TTC549 (cell line): ENCODE measurements at regions not wholly inside any gene's neighbourhood (a gene's known extent, or its start where the extent isn't known, plus 50 kb on each side); places are given as distances from the start of the nearest gene placed in this dataset.

Source experiments
- FAIRE-seq: peaks from 2 replicates; lab custom pipeline; 2012; peaks lifted over from hg19 to GRCh38; lab: Jason Lieb, UNC

DNA sequence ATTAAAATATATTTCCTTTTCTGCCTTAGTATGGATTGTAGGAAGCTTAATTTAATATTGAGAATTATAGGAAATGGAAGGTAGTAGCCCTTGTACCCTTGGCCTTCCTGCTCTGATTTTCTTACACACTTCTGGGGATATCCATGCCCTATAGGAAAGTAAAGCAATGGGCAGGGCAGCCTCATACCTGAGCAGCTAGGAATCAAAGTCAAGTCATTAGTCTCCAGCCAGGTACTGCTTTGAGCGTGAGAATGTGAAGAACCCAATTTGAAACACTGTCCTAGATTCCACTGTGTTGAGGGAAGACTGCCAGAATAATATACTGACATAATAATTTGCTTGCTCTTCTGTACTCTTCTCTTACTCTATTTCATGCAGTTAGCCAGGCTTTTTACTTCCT, 51.0 kb upstream of the L3MBTL3 start:
- FAIRE-seq = no peak

DNA sequence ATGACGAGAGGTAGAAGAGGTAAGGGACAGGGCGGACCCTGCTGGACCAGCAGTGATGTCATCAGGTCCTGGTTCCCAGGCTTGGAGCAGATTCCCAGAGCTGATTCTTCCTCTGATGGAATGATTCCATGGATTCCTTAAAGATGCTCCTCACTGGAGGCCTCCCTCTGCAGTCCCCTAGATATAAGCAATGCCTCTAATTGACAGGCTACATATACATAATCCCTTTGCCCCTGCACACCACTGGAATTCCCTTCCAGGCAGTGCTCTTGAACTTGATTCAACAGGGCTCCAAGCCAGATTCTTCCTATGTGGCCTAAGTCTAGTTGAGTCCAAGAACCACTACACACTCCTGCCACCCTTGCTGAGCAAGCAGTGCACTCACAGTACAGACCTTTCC, 52.3 kb upstream of the L3MBTL3 start:
- no peak for FAIRE-seq

DNA sequence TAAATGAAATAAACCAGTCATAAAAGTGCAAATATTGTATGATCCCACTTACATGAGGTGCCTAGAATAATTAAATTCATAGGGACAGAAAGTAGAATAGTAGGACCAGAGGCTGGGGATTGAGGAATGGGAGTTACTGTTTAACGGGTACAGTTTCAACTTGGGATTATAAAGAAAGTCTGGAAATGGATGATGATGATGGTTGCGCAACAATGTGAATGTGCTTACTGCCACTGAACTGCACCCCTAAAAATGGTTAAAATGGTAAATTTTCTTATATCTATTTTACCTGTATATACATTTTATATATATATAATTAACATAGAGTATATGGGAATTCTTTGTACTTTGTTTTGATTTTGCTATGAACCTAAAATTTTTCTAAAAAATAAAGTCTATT, 53.3 kb upstream of the L3MBTL3 start:
- no peak for FAIRE-seq

DNA sequence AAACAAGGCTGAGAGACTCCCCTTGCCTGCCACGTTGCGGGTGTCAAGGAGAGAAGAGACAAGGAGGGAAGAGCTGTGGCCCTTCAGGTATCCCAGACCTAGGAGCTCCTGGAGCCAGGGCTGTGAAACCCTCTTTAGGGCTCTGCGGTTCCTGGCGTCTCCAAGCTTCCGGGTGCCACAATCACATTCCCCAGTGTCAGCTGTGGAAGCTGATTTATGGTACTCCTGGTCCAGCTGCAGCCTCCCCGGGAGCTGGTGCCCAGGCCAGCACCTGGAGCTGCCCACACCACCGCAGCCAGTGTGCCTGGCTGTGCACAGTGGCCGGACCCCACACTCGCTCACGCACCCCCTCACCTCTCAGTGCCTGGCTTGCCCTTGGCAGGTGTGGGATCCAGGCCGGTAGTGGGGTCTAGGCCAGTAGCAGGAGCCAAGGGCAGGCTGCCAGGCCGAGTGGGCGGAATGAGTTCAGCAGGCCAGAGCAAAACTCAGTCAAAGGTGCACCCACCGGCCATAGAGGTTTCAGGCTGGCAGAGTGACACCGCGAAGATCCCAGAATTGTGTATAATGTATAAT, 58.9 kb upstream of the L3MBTL3 start:
- FAIRE-seq = no peak

DNA sequence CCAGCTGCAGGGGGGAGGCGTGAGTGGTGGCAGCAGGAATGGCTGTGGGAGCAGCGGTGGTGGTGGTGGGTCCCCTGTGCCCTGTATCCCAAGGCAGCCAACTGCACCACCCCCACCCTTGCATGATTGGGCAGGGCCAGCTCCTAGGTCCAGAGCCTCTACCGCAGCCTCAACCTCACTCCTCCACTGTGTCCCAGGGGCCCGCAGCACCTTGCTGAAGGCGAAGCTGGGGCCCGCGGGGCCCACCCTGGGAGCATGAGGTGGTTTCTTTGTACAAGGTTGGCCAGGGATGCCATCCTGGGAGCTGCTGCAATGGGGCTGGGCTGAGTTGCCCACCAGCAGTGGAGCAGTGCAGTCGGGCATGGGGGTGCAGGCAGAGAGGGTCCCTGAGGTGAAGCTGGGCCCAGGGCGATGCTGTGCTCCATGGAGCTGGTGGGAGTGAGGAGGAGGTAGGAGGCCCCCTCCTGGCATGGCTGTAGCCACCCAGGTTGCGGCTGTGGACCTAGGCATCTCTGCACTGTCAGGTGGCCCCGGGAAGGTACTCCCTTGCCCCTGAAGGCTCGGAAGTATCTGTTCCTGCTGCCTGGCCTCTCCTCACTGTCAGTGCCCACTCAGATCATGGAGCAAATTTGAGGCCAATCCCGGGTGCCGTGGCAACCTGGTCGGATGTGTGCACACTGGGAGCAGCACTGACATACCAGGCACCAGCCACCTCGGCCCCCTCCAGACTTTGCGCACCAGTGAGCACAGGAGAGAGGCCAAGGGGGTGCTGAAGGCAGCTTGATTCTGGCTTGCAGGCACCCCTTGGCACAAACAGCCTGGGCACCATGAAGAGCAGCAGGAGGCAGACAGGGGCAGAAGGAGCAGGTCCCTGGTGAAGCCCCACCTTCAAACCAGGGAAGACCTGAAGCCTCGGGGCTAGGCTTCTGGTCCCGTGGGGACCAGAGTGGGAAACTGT, 60.2 kb upstream of the L3MBTL3 start:
- no peak for FAIRE-seq

DNA sequence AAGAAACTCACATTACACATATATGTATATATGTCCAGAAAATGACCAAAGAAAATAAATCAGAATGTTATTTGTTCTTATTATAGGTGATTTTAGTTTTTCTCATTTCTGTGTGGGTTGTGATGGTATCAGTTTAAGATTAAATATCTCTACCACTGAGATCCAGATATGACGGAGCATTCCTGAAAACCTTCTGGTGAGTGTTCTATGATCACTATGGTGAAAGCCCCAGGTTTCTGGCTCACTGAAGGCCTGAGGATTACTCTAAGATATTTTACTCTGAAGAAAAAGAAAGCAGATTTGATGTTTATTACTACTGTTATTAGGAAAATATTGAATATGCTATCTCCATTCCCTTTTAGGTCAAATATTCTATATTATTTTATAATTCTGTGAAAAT, 62.8 kb upstream of the L3MBTL3 start:
- no peak for FAIRE-seq

DNA sequence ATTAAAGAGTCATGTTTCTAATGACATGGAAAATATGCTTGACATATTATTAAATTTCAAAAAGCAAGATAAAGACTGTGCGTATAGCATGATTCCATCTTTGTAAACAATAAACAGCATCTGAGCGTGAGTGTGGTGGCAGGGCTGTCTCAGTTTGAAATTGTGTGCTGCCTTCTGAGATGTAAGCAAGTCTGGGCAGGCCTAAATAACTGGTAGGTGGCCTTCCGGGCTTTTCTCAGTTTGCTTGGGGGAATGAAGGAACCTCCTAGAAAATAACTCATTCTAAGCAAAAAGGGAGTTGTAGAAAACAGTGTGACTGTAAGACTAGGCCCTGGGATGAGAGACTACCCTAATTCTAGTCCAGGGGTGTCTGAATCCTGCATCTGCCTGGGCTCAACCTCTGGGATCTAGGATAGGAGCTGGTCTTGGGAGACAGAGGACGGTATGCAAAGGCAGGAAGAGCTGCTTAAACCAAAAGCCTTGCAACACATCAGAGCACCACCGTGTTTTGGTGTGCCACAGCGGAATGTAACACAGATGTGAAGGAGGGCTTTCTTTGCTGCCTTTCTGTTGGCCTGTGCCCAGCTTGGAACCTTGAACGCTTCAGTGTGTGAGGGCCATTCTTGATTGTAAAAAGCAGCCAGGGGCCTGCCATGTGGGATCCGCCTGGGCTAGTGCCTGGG, 63.5 kb upstream of the L3MBTL3 start:
- no peak for FAIRE-seq

DNA sequence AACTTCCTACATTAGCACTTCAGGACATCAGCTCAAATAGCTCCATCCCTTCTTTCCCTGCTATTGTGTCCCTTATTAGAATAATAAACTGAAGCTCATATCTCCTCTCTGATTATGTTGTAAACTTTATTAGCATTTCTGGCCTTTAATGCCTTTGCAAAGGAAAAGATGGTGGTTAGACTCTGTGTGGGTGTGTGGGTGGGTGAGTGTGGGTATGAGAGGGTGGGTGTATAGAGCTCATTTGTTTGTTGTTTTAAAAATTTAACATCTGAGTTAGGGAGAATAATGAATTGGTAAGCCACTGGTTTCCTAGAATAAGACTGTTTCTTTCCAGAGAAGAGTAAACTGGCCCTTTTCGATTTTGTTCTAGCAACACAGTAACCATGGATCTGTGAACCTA, 70.6 kb upstream of the L3MBTL3 start:
- no peak for FAIRE-seq

DNA sequence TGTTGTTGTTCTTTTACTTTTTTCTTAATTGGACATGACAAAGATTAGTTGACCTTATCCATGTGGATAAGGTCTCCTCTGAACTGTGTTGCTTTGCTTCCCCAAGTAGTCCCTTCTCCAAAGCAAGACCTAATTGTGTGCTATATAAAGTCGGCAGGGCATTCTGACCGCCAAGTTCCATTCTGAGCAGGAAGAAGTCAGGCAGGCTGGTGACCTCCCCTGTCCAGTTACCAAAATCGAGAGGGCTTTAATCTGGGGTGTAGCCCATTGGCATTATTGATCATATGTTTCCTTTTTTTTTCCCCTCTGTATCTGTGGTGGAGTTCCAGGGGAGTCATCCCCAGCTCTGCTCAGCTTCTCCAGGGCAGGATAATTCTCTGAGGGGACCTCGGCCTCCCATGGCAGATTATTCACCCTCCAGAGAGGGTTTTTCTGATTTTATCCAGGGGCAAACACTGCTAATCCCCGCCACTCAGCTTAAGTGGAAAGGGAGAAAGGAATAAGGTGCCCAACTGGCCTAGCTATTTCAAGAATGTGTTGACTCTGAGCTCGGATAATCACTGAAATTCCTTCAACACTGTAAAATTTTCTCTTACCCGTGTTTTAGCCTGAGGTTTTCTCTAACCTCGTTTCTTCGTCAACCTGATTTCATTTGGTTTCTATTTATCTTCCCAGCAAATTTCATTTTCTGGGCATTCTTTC, 71.8 kb upstream of the L3MBTL3 start:
- no peak for FAIRE-seq

DNA sequence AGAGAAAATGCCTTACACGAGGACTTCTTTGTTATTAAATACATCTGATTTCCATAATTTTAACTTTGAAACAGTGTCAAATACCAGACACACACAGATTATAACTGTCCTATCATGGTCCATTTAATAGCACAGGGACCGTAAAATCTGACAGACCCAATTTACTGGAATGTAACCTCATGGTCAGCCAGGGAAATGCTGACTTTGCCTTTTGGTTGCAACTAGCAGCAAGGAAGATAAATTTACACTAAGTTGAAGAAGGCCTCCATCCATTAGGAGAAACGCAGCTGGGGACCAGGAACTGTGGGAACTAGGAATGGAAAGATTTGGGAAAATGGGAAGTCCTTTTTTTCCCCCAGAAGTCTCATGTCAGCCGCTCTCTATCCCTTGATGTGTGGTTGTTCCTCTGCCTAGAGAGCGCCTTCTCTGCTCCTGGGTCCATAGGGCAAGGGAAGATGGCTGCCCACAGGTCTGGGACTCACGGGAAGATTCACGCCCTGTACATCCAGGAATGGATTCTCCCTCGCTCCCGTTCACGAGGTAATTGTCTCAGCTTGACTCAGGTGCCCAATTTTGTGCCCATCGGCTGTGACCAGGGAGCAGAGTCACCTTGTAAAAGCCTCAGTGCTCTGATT, 74.6 kb upstream of the L3MBTL3 start:
- FAIRE-seq = no peak

DNA sequence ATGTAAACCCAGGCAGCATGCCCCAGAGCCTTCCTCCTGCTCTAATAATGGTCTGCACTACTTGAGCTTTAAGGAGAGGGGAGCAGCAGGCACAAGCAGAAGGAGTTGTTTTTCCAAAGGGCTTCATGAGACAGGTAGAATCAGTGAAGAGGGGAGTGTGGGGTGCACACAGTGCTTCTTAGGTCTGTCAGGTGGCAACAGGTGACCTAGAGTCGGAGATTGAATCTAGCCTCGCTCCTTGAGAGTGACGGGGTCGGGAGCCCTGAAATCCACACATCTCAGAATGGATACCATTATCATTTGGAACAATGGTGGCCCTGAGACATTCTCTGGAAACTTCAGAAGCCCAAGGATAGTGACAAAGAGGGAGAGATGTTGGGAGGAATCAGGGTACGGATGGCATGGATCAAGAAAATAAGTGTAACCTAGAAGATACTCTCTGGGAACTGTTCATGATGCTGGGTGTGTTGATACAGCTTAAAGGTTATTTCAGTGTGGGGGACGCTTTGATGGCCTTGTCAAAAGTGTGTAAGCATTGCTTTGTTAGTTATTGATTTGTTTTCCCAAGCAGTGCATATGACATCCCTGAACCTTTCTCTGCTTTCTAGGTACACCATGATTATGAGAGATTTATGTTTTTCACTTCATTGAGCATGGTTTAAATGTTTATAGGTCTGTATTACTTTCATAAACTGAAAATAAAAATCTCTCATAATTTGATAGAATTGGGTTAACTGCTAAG, 77.8 kb upstream of the L3MBTL3 start:
- FAIRE-seq = no peak

DNA sequence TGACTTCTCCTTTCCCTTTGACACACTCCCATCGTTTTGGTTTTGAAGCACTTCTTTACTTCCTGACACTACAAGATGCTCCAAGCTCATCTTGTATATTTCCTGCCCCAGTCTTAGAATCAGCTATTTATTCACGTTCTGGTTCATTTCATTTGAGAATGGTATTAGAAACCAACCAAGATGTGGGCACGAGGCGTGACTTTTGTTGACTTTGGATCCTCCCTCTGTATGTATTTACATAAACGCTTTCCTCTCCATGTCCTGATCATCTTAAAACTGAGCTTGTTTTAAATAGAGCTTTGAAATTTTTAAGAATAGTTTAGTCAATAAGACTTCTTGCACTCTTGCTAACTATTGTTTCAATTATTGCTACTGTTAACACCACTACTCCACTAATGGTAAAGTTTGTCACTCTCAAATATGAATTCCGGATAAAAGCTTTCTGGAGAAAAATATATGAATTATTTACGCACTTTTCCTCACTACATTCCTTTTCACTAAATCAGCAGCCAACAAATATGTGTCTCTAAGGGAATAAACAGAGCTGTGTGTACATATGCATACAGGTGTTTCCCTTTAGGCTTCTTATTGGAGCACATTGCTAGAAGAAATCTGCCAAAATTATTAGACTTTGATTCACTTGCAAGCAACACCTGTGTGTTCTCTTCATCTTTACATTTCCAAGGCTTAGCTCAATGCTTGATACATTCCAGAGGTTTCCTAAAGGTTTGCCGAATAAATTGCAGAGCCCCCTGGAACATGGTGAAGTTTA, 77.3 kb upstream of the TMEM244 start:
- FAIRE-seq = no peak

DNA sequence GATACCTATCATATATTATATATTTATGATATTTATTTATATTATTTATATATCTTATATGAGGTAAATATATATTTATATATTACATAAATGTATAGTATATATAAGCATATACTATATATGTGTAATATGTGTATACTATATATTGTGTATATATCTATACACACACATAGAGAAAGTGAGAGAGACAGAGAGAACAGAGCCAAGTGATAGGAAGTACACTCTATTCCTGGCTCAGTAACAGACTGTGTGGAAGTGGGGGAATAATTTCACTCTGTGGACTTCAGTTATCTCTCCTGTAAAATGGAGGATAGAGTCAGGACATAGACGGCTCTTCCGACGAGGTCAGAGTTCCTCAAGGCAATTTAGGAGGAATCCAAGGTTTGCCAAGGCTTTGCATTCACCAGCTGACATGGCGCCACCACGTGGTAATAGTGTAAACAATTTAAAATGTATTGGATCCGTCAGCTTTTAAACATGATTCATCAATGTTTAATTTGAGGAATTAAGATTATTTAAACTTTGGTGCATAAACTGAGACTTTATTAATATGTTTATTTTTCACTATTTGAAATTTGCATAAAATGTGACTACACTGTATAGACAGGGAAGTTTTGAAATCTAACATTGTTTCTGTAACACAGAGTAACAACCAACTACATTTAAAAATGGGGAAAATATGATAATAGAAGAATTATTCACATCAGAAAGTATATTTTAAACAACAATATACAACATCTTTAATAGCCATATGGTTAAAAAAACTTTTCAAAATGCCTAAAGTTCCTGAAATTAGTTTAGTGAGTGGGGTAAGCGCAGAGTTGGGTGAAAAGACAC, 75.4 kb upstream of the TMEM244 start:
- FAIRE-seq = peak; percentile 53

DNA sequence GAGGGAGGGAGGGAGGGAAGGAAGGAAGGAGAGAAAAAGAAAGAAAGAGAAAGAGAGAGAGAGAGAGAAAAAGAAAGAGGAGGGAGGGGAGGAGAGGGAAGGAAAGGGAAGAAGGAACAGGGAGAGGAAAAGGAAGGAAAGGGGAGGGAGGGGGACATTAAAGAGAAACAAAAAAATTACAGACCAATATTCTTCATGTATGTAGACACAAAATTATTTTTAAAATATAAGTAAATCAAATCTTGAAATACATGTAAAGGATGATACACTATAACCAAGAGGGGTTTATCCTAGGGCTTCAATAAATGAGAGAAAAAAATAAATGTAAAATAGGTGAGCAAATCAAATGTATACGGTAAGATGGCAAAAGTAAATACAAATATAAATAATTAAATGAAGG, 71.2 kb upstream of the TMEM244 start:
- no peak for FAIRE-seq

DNA sequence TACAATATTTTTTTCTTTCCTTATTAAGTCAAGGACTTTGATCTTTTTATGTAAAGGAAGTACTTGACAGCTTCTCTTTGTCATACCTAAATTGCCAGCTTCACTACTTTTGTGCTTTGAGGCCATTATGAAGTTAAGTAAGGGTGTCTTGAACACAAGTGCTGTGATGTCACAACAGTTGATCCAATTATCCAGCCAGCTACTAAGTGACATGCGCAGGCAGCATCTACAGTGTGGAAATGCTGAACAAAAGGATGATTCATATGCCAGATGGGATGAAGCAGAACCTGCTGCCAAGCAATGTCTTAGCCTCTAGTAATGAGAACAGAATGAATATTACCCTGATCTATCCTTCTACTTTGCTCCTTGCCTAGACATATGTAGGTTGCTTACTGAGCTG, 68.3 kb upstream of the TMEM244 start:
- no peak for FAIRE-seq

DNA sequence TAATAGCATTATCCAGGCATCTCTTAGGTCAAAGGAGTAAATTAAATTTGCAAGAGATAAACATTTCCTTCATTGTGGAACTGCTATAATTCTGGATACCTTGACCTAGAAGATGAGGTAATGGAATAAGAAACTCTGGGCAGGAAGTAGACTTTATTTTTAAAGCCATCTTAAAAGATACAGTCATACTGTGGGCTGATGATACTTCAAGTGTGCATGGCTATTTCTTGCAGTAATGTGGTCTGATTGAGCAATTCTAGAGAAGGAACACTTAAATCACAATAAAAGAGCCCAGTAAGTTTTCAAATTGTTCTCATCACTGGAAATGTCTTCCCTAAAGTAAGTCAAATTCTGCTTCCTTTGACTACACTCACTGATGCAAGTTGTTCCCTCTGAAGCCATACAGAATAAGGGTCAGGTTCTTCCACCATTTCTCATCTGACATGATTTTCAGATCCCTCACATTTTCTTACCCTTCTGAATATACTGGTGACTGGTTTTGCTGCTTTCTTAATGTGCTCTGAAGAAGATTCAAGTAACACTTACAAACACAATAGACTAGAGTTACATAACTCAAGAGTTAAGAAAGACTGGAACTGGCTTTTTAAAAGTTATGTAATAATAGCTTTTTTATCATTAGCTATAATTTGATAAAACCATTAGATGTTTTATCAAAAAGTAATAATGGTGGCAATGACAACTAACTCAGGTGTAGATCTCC, 62.6 kb upstream of the TMEM244 start:
- FAIRE-seq = no peak

DNA sequence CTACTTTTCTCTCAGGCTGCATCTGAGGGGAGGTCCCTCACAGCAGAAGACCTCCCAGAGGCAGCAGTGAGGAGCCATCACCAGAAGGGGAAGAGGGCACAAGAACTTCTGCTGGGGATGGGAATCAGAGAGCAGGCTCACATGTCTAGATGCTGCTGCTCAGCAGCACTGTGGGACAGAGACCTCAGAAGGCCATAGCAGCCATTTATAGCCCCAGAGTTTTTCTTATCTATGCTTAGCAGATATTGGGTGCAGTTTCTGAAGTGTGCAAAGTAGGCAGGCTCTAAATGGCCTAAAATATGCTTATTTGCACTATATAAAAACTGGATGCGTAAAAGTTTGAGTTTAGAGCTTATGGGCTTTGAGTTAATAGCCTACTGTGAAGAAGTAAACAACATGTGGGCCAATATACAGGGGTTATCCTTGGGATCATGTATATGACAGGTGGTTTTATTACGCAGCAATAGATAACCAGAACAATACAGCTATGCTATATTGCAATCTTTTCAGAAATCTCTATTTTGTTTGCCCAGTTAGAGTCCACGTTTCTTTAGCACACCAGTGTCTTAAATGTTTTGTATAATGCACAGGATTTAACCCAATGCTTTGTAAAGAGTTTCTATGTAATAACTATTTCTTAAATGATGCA, 60.2 kb upstream of the TMEM244 start:
- no peak for FAIRE-seq

DNA sequence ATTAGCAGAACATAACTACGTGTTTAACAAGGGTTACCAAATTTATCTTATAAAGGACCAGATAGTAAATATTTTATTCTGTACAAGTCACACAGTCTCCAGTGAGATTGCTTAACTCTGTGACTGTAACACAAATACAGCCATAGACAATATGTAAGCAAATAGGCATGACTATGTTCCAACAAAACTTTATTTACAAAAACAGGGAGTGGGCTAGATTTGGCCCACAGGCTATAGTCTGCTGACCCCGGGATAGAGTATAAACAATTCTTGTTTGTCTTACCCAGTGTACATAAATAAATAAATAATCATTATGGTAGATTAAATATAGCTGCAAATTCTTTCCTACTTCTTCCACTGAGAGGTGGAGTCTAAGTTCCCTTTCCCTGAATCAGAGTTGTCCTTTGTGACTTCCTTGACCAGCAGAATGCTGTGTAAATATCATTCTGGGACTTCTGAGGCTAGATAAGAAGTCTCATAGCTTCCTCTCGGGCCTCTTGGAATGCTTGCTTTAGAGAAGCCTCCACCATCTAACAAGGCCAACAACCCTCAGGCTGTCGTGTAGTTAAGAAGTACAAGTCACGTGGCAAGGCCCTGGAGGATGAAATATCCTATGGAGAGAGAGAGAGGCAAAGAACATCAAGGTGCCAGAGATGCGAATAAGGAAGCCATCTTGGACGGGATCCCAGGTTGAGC, 59.1 kb upstream of the TMEM244 start:
- no peak for FAIRE-seq
